ENCODE measurements at regions not wholly inside any gene's neighbourhood (a gene's known extent, or its start where the extent isn't known, plus 50 kb on each side); places are given as distances from the start of the nearest gene placed in this dataset.

DNA sequence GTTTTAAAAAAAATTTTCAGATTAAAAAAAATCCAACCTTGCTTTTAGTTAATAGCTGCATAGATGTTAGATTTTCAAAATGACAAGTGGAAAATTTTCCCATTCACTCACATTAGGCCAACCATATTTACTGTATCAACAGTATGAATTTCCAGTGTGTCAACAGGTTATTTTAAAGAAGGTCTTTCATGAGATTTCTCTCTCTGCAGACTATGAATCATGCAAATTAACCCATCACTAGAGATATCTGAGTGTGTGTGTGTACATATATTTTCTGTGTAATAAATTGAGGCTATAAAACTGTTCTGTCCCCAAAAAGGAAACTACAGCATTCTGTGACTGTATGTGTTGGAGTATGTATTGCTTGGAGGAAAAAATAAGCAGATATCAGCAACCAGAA is 305.6 kb downstream of the ARL4A start:
- no peaks in the 10 kb centered on the region for H3K79me2 ChIP-seq (ENCODE audit: control insufficient read depth, insufficient read depth, low read length)
- no peak overlapping the region for H2AFZ ChIP-seq (ENCODE audit: low read depth, low read length)
- H4K20me1 ChIP-seq (replicated peaks; ENCODE audit: control insufficient read depth, extremely low read depth, insufficient read depth, low read length), result no peaks in the 10 kb centered on the region
- H3K9ac ChIP-seq (replicated peaks; ENCODE audit: extremely low read depth, insufficient read depth, low read length), result no peak overlapping the region
- ChIA-PET POLR2A (no interaction called here), CTCF (no interaction called here)
- FAIRE-seq, result no peak
- dilution Hi-C loops (cut with MboI; ENCODE audit: extremely low pct_ligation_motif_present, low sequenced_read_pairs) (no loop called here), intact Hi-C loops (cut with micrococcal nuclease) (no loop called here)
- no peaks in the 10 kb centered on the region for H3K4me1 ChIP-seq (ENCODE audit: control insufficient read depth, extremely low read depth, insufficient read depth, low read length)
- H3K9me3 ChIP-seq (replicated peaks; ENCODE audit: control insufficient read depth, insufficient read depth, low read length), result no peaks in the 10 kb centered on the region
- H3K9me1 ChIP-seq (replicated peaks; ENCODE audit: control insufficient read depth, extremely low read depth, insufficient read depth, low read length), result no peaks in the 10 kb centered on the region
- H3K27me3 ChIP-seq (ENCODE audit: control insufficient read depth in 2 of 2, insufficient read depth in 2 of 2, low read length in 2 of 2), result no peaks in the 10 kb centered on the region
- TF ChIP-seq POLR2A (IDR thresholded peaks at IDR 0.05; ENCODE audit: low read depth, low read length) (no peak), MYC (IDR thresholded peaks at IDR 0.05; ENCODE audit: low read depth, low read length) (no peak), POLR2AphosphoS5 (IDR thresholded peaks at IDR 0.05; ENCODE audit: insufficient read depth, low read depth, low read length) (no peak), GATA2 (IDR thresholded peaks at IDR 0.05; ENCODE audit: insufficient read depth, insufficient read length, low read depth, low read length) (no peak), EZH2 (IDR thresholded peaks at IDR 0.05; ENCODE audit: borderline replicate concordance, low read depth, low read length, severe bottlenecking) (no peak), JUN (IDR thresholded peaks at IDR 0.05; ENCODE audit: borderline replicate concordance, insufficient read depth, insufficient read length, low read depth) (no peak), FOS (IDR thresholded peaks at IDR 0.05; ENCODE audit: borderline replicate concordance, insufficient read depth, low read length) (no peak)
- TF ChIP-seq, protein P1, sequence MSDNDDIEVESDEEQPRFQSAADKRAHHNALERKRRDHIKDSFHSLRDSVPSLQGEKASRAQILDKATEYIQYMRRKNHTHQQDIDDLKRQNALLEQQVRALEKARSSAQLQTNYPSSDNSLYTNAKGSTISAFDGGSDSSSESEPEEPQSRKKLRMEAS (IDR thresholded peaks at IDR 0.05; ENCODE audit: insufficient read depth, insufficient read length), result no peak
- TF ChIP-seq, protein P2, sequence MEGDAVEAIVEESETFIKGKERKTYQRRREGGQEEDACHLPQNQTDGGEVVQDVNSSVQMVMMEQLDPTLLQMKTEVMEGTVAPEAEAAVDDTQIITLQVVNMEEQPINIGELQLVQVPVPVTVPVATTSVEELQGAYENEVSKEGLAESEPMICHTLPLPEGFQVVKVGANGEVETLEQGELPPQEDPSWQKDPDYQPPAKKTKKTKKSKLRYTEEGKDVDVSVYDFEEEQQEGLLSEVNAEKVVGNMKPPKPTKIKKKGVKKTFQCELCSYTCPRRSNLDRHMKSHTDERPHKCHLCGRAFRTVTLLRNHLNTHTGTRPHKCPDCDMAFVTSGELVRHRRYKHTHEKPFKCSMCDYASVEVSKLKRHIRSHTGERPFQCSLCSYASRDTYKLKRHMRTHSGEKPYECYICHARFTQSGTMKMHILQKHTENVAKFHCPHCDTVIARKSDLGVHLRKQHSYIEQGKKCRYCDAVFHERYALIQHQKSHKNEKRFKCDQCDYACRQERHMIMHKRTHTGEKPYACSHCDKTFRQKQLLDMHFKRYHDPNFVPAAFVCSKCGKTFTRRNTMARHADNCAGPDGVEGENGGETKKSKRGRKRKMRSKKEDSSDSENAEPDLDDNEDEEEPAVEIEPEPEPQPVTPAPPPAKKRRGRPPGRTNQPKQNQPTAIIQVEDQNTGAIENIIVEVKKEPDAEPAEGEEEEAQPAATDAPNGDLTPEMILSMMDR (IDR thresholded peaks at IDR 0.05; ENCODE audit: extremely low read depth in 1 of 2, insufficient read depth in 1 of 2, low read depth in 1 of 2, low read length in 2 of 2), result no peak
- no peak overlapping the region for H3K4me3 ChIP-seq (replicated peaks in 1 of 3; ENCODE audit: insufficient read depth in 1 of 3, low read depth in 1 of 3, low read length in 3 of 3)
- H3K36me3 ChIP-seq (ENCODE audit: control insufficient read depth in 2 of 2, extremely low read depth in 1 of 2, insufficient read depth in 2 of 2, low read length in 2 of 2), result no peaks in the 10 kb centered on the region
- H3K27ac ChIP-seq (ENCODE audit: insufficient read depth, low read depth, low read length), result no peak overlapping the region
- no peak overlapping the region for H3K4me2 ChIP-seq (ENCODE audit: insufficient read depth, low read length)
- DNase-seq (ENCODE audit: low read depth, low spot score), result no peak
- no TSS peak for BruUV-seq (replicated peaks)

All from endothelial cell of umbilical vein (primary cell).